GM13976 (cell line): ENCODE measurements at regions not wholly inside any gene's neighbourhood (a gene's known extent, or its start where the extent isn't known, plus 50 kb on each side); places are given as distances from the start of the nearest gene placed in this dataset.

Experiments
- DNase-seq: peaks from one replicate; pipeline ENCODE4 v3.0.0; 2012; ENCODE audit warnings: low spot score
- in situ Hi-C: fragments of 300-500 bp; cut with MboI; formaldehyde crosslinking; loops from one replicate; pipeline ENCODE4 v1.12.0; 2022; ENCODE audit warnings: low sequenced_read_pairs, mixed read lengths, inconsistent platforms; ENCODE audit not compliant: unreplicated experiment
- TF ChIP-seq, protein P1 (sequence below): IDR thresholded peaks from 2 replicates; pipeline ENCODE4 v1.5.1; 2012; ENCODE audit warnings: borderline replicate concordance, mild to moderate bottlenecking; ENCODE audit not compliant: insufficient read depth; ENCODE audit errors: extremely low read depth, missing control alignments, control extremely low read depth

DNA sequence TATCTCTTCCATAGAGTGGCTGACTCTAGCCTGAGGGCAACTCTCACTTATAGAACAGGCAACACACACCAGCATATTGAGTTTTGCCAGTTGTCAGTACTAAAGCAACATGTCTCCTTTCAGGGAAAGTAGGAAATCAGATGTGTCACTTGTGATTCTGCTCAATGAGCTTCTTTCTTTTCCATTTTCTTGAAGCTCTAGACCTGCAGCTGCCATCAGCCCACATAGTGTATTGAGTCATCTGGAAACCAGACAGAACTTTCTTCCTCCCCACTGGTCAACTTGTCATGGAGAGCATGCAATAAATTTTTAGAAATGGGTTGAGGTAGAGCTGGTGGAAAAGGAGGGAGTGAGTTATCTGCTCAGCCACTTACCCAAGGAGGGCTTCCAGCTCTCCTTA, 209.0 kb upstream of the PLEKHG7 start:
- DNase-seq, result no peak
- in situ Hi-C loops, result no loop called here
- TF ChIP-seq, protein P1, sequence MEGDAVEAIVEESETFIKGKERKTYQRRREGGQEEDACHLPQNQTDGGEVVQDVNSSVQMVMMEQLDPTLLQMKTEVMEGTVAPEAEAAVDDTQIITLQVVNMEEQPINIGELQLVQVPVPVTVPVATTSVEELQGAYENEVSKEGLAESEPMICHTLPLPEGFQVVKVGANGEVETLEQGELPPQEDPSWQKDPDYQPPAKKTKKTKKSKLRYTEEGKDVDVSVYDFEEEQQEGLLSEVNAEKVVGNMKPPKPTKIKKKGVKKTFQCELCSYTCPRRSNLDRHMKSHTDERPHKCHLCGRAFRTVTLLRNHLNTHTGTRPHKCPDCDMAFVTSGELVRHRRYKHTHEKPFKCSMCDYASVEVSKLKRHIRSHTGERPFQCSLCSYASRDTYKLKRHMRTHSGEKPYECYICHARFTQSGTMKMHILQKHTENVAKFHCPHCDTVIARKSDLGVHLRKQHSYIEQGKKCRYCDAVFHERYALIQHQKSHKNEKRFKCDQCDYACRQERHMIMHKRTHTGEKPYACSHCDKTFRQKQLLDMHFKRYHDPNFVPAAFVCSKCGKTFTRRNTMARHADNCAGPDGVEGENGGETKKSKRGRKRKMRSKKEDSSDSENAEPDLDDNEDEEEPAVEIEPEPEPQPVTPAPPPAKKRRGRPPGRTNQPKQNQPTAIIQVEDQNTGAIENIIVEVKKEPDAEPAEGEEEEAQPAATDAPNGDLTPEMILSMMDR, result no peak

DNA sequence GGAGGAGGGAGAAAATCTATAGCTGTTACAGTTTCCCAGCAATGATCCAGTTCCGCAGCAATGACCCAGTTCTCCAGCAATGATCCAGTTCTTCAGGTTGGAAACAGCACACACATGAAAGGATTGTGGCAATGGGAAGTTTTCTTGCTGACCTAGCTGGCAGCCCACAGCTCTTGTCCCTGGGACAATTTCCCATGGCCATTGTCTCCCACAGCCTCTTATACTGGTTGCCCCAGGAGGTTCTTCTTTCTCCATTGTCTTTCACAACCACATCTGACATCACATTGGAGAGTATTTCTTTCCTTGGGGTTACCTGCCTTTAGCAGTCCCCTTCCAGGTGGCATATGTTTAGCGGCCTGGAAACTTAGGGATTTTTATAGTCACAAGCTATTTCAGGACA, 209.8 kb upstream of the PLEKHG7 start:
- DNase-seq, result no peak
- in situ Hi-C loops, result no loop called here
- TF ChIP-seq, protein P1, result no peak

DNA sequence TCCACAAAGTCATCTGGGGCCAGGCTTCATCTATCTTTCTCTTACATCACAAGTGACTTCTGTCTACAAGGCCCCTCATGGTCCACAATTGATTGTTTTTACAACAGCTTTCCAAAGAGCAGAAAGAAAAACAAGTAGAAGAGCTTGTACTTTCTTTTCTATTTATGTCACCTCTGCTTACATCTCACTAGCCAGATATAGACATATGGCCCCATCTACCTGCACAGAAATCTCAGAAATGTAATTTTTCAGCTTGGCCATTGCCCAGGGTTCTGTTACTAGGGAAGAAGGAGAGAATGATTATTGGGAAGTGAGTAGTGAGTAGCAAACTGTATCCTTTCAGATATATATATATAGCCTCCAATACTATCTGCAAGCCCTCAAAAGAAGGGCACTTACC, 210.5 kb upstream of the PLEKHG7 start:
- TF ChIP-seq, protein P1, result no peak
- DNase-seq, result no peak
- in situ Hi-C loops, result no loop called here

DNA sequence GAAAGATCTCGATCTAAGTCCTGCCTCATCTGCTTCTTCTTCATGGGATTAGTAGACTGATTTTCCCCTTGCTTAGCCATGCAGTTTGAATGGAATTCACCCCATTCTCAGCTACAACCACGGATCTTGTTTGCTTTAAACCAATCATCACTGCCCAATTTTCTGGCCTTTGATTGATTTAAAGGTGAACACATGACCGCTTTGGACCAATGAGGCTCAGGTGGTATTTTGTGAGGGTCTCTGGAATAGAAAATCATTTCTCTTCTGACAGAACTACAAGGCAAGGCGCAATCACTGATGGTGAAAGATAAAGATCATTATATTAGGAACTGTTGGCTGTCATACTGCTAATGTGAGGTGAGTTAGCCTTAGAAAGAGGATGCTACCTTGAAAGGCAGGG, 213.0 kb upstream of the PLEKHG7 start:
- no peak for DNase-seq
- in situ Hi-C loops, result no loop called here
- TF ChIP-seq, protein P1, result no peak

DNA sequence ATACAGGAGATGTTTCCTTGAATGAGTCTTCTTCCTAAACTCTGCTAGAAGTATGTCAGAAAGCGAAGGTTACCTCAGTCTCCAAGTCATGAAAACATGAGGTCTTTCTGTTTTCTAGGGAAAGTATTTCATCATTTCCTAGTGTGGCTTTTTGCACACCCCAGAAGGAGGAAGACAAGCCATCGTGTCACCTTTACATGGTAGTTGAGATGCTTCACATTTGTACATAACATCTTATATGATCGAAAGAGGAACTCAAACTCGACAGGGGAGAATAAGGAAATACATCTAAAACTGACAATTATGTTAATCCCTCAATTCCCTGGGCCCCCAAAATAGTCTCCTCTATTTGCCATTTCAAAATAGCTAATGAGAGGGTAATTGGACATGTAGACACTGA, 214.1 kb upstream of the PLEKHG7 start:
- DNase-seq, result no peak
- TF ChIP-seq, protein P1, result no peak
- in situ Hi-C loops, result no loop called here

DNA sequence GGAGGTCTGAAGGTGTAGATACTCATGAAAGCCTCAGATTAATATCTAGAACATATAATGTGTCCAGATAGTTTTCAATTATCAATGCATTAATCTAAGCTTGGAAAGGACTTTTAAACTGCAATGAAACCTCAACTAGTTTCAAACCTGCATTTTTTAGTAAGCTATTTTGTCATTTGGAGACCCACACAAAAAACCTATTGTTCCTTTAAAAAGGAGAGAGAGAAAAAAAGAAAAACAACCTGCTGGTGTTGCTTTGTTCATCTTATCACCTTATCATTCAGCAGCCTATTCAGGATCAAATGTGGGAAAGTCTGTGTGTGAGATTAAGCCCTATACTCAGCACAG, 215.7 kb upstream of the PLEKHG7 start:
- in situ Hi-C loops, result no loop called here
- TF ChIP-seq, protein P1, result no peak
- DNase-seq, result no peak
